ENCODE measurements at regions not wholly inside any gene's neighbourhood (a gene's known extent, or its start where the extent isn't known, plus 50 kb on each side); places are given as distances from the start of the nearest gene placed in this dataset.

DNA sequence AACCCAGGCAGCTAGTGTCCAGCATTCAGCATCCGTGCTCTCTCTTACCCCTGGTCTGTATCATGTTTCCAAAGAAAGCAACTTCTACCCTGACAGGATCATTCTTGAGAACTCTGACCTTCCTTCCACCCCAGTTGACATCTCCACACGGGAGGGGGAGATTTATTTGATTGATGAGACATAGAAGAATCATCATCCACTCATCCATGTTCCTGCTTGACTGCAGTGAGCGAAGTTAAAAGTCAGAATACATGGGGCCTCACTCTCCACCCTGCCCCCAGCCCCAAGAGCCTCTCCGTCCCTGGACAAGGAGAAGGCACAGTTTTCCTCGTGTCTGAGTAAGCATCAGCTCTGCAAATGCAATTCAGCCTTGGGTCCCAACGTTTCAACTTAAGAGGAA is 356.0 kb upstream of the TNP1 start:
- TF ChIP-seq CTCF (IDR thresholded peaks at IDR 0.05) (no peak), EZH2 (IDR thresholded peaks at IDR 0.05; ENCODE audit: borderline replicate concordance, insufficient read depth, low read depth, low read length, poor library complexity, severe bottlenecking) (no peak)
